H7 (cell line): ENCODE measurements at regions not wholly inside any gene's neighbourhood (a gene's known extent, or its start where the extent isn't known, plus 50 kb on each side); places are given as distances from the start of the nearest gene placed in this dataset.

Experiments used
- DNase-seq: peaks from one replicate; pipeline ENCODE4 v3.0.0; 2012
- H3K27me3 ChIP-seq: 2 replicates; pipeline ENCODE4 v1.6.0; 2011; ENCODE audit warnings: mild to moderate bottlenecking, low read length; ENCODE audit not compliant: control insufficient read depth, insufficient read depth
- H3K36me3 ChIP-seq: replicated peaks from 2 replicates; pipeline ENCODE4 v1.5.1; 2011; ENCODE audit warnings: low read length; ENCODE audit not compliant: control insufficient read depth, insufficient read depth
- H3K4me3 ChIP-seq: 2 replicates; pipeline ENCODE4 v1.5.1; 2011; ENCODE audit warnings: low read depth, mild to moderate bottlenecking, control low read depth, low read length, moderate library complexity; ENCODE audit not compliant: insufficient read depth

DNA sequence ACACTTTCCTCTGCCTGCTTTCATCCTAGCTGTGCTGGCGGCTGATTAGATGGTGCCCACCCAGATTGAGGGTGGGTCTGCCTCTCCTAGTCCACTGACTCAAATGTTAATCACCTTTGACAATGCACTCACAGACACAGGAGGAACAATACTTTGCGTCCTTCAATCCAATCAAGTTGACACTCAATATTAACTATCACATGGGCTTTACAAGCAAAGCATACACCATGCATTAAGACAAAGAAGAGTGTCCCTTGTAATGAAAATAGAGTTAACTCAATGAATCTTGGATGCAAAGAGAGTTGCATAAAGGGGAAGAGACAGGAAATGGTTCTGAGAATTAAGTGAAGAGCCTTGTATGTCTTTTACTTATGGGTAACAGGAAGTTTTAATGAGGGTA lies 298.7 kb upstream of the BRINP1 start:
- Histone ChIP-seq H3K36me3 (no peaks in the 10 kb centered on the region), H3K27me3 (no peaks in the 10 kb centered on the region), H3K4me3 (no peak overlapping the region)
- no peak for DNase-seq

DNA sequence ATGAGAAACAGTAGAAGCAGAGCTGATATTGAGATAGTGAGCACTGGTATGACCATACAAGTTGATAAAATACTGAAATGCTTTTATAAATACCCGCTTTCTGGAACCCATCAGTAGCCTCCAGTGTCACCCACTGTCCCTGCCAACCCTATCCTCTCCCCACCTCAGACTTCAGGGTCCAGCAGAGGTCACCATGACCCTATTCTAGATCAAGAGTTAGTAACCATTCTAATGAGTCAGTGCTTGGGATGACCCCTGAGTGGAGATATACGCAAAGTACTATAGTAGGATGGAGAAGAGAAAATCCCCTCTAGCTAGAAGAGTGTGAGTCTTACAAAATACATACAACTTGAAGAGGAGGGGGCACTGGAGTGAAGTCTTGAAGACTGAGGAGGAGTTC lies 297.9 kb upstream of the BRINP1 start:
- H3K36me3 ChIP-seq: no peaks in the 10 kb centered on the region
- H3K27me3 ChIP-seq: no peaks in the 10 kb centered on the region
- peak; percentile 8 for DNase-seq
- no peak overlapping the region for H3K4me3 ChIP-seq

DNA sequence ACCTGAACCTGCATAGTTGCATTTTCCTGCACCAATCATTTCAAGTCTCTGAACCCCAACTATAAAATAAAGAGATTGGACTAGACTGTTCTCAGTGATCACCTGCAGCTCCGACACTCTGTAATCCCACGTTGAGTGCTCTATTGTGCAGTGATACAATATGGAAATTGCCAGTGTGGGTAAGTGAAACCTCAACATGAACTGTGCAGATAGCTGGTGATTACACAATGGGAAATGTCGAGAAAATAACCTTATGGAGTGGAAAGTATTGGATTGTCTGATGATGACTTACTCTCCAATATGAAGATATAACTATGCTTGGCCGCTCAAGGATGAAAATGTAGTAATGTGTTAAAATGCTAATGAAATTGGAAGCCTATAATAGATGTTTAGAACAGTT lies 293.1 kb upstream of the BRINP1 start:
- no peaks in the 10 kb centered on the region for H3K27me3 ChIP-seq
- H3K36me3 ChIP-seq: no peaks in the 10 kb centered on the region
- DNase-seq: no peak
- no peak overlapping the region for H3K4me3 ChIP-seq

DNA sequence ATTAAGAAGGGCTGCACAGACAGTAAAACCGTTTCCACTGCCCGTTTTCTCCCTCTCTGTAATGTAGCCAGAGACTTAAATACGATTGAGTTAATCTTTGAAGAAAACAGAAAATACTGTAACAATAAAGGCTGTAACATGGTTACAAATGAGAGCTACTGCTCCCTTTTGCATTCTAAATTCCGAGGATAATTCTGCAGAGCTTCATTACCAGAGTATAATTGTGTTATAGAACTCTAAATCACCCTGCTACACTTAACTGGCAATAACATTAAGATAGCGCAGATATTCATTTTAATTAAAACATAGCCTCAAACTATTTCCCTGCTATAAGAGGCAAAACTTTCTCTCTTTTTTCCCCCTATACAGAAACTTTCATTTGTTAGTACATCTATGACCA lies 283.7 kb upstream of the BRINP1 start:
- H3K4me3 ChIP-seq: no peak overlapping the region
- DNase-seq: no peak
- no peaks in the 10 kb centered on the region for H3K36me3 ChIP-seq
- no peaks in the 10 kb centered on the region for H3K27me3 ChIP-seq

DNA sequence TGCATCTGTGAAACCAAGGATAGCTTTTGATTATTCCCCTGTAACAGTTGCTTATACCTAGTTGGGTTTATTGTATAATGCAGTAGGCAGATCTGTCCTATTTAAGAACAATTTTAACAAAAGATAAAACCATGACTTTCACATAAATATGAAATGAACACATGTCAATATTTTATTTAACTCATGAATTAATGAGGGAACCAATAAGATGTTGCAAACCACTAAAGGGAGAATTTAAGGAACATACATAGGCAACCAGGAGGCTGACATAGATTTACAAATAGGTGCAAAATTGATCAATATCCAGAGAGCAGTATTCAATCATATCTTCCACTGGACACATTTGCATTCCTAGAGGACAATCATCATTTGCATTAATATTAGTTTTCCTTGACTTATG lies 280.0 kb upstream of the BRINP1 start:
- Histone ChIP-seq H3K36me3 (no peaks in the 10 kb centered on the region), H3K4me3 (no peak overlapping the region), H3K27me3 (no peaks in the 10 kb centered on the region)
- DNase-seq: no peak

DNA sequence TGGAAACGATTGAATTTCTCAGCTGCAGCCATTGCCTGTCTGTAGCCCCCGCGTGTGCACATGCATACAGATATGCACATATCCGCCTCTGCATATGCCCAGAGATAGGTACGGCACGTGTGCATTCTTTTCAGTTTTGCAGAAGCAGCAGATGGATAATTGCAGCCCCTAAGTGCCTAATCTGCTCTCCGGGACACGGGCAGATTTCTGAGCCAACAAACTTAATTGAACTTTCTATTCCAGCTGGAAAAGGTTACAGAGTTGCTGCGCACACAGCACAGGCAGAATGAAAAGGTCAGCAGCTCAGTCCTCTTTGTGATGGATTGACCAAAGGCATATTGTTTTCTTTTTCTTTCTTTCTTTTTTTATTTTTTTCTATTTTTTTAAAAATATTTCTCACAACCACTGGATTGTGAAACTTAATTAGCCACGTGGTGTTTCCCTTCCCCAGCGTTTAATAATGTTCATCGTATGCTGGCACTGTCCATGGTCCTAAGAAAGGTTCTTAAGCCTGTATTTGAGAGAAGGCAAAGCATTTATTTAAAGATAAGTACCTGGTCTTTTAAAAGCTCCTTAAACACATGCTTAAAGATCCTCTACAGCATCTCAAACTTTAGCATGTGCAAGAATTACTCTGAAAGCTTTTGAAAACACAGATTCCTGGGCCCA lies 270.2 kb upstream of the BRINP1 start:
- peak; percentile 22 for DNase-seq
- H3K36me3 ChIP-seq: no peaks in the 10 kb centered on the region
- no peaks in the 10 kb centered on the region for H3K27me3 ChIP-seq
- no peak overlapping the region for H3K4me3 ChIP-seq

DNA sequence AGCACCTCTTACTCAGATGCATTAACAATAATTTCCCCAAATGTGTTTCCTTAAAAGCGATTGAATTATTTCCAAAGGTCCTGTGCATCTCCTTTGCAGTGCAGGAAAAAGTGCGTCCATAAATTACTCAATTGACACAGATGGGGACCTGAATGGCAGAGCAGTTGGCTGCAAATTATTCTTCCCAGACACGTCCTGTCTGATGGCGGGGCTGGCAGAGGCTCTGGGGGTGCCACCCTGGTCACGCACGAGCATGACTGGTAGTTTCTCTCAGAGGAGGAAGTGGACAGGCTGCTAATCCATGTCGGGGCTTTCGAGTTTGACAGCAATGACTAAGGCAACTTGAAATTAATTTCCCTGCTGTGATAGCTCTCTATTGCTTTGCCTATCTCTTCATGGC lies 264.8 kb upstream of the BRINP1 start:
- Histone ChIP-seq H3K36me3 (no peaks in the 10 kb centered on the region), H3K27me3 (no peaks in the 10 kb centered on the region), H3K4me3 (no peak overlapping the region)
- no peak for DNase-seq

DNA sequence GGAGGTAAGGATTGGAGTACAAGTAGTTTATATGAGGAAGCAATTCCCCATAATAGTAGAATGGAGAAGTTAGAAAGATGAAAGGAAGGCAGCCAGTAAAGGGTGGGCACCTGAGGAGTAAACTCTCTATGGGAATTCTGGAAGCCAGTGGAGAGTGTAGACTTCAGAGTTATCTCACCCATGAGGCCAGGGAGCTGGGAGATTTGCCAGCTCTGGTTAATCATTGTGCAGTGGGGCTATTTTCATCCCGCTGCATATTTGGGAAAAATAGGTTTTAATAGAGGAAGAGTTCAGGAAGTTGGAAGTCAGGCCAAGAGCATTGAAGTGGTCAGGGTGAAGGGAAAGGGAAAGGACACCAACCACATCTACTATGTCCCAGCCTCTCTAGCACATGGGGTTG lies 242.3 kb upstream of the BRINP1 start:
- no peak for DNase-seq
- no peaks in the 10 kb centered on the region for H3K27me3 ChIP-seq
- H3K4me3 ChIP-seq: no peak overlapping the region
- no peaks in the 10 kb centered on the region for H3K36me3 ChIP-seq

DNA sequence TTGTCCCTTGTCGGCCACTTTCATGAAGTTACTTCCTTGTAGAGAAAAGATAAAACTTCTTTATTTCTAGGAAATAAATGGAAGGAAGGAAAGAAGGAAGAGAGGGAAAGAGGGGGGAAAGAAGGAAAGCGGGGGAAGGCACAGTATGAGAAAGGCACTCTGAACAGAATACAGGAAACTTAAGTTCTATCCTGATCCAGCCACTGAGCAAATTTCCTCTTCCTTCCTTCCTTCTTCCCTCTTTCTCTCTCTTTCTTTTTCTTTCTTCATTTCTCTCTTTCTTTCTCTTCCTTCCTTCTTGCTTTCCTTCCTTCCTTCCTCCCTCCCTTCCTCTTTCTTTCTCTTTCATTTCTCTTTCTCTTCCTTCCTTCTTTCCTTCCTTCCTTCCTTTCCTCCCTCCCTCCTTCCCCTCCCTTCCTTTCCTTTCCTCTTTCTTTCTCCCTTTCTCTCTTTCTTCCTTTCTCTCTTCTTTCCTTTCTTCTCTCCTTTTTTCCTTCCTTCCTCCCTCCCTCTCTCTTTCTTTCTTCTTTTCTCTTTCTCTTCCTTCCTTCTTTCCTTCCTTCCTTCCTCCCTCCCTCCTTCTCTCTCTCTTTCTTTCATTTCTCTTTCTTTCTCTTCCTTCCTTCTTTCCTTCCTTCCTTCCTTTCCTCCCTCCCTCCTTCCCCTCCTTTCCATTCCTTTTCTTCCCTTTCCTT lies 240.2 kb upstream of the BRINP1 start:
- H3K4me3 ChIP-seq: no peak overlapping the region
- no peaks in the 10 kb centered on the region for H3K36me3 ChIP-seq
- no peak for DNase-seq
- no peaks in the 10 kb centered on the region for H3K27me3 ChIP-seq

DNA sequence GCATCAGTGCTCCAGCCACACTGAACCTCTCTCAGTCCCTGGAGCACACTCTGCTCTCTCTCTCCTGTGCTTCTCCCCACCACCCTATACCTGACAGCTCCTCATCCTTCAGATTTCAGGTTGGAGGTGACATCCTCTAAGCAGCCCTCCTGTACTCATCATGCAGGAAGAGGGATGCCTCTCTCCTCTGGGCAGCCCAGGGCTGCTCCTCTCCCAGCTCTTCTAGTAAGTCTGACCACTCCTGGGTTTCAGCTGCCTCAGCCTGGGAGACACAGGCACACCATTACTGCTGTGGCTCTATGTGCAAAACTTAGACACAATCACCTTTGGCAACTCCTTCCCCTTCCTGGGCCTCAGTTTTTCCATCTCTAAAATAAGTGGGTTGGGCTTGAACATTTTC lies 232.4 kb upstream of the BRINP1 start:
- no peaks in the 10 kb centered on the region for H3K36me3 ChIP-seq
- no peaks in the 10 kb centered on the region for H3K27me3 ChIP-seq
- DNase-seq: no peak
- no peak overlapping the region for H3K4me3 ChIP-seq

DNA sequence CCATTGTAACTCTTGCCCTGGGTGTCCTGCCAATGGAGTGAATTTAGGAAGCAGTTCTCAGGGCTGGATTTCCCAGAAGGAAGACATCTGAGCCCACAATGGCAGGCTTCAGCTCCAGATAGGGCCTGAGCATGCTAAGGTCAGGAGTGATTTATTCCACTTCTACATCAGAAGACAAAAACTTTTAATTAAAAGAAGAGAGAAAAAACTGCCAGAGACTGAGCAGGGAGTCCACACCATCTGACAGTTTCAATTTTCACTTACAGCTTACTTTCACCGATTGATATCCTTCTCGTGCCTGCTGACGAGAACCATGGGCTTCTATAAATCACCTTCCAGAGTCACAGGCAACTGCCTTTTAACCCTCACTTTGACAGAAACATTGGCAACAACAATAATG lies 228.3 kb upstream of the BRINP1 start:
- no peaks in the 10 kb centered on the region for H3K36me3 ChIP-seq

DNA sequence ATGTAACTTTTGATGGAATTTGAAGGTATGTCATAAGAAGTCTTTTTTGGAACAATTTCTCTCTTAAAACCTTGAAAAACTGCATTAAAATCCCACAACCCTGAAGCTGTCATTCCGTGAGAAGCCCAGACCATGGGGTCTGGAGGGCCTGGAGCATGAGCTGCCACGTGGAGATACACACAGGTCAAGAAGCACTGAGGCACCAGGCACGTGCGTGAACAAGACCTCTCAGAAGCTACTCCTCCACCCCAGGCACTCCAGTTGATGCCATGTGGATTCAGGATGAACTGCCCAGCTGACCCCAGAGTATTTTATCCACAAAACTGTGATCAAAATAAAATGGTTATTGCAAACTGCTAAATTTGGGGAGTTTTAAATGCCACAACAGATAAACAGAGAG lies 227.5 kb upstream of the BRINP1 start:
- Histone ChIP-seq H3K36me3 (no peaks in the 10 kb centered on the region), H3K27me3 (no peaks in the 10 kb centered on the region), H3K4me3 (no peak overlapping the region)
- DNase-seq: no peak

More for the DNA sequence above, 228.3 kb upstream of the BRINP1 start:
- no peak for DNase-seq
- Histone ChIP-seq H3K4me3 (no peak overlapping the region), H3K27me3 (no peaks in the 10 kb centered on the region)

DNA sequence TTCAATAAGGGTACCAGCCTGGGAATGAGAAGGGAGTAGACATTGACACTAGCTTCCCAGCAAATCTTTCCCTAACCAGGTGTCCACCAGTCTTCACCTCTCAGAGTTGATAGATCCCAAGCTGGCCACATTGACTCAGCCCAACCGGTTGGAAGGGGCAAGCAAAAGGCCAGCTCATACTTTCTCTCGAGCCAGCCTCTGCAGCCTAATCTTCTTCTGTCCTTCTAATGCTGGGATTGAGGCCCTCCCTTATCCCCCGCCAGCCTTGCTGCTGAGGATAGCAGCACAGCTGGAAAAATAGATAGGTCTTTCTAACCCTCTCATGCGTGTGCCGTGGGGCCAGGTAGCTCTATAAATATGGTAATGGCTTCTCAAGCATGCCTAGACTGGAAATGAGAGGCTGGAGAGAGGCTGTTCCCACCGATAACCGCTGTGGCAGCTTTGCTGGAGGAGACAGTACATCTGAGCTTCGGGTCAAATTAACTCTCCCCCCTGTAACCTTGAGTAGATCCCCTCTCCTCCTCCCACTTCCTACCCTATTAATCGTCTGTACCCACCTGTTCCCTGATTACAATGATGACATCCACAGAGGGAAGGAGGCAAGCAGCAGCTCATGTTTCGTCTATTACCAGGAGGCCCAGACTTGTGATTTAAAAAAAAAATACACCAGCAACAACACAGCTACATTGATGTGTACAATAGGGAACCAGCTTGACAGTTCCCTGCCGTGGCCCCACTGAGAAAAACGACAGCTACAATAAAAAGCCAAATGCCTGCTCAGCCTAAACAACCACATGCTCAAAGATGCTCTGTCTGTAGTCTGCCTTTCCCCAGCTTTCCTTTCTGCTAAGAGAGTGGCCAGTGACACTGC lies 219.9 kb upstream of the BRINP1 start:
- Histone ChIP-seq H3K27me3 (no peaks in the 10 kb centered on the region), H3K36me3 (no peaks in the 10 kb centered on the region), H3K4me3 (no peak overlapping the region)
- no peak for DNase-seq

DNA sequence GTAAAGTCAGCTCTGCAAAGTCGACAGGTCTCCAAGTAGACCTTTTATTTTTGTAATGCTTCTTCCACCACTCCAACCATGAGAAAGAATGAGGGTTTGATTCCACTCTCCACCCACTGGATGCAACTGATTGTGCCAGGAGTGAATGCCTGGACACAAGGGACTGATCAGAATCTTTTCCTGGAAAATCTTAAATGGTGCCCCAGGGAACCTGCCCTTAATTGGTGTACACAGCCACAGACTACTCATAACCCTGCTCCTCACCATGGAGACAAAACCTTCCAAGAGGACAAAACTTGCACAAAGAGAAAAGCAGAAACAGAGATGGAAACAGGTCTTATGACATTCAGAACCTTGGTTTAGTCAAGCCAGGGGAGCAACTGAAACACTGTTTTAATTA lies 208.6 kb upstream of the BRINP1 start:
- DNase-seq: no peak
- H3K4me3 ChIP-seq: no peak overlapping the region
- no peaks in the 10 kb centered on the region for H3K27me3 ChIP-seq
- no peaks in the 10 kb centered on the region for H3K36me3 ChIP-seq

DNA sequence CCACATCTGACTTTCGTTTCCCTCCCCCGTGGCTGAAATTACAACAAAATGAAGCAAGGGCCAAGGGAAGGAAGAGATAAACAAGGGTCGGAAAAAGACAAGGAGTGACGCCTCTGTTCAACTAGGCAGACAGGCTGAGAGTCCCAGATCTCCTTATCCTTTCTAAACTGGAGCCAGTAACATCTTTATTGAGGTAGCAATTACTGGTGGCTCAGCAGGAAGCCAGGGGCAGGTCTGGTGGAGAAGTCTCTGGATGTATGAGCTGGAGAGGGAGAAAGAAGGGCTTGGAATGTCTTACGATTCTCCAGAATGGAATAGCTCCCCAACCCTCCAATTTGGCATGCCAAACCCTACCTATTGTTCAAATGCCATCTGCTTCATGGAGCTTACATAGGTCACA lies 190.8 kb upstream of the BRINP1 start:
- H3K27me3 ChIP-seq: peaks cover 2% of the 10 kb centered on the region; the same call in 1 of the 2 replicates
- H3K4me3 ChIP-seq: no peak overlapping the region
- no peaks in the 10 kb centered on the region for H3K36me3 ChIP-seq
- no peak for DNase-seq
